A673 (cell line): ENCODE measurements at regions not wholly inside any gene's neighbourhood (a gene's known extent, or its start where the extent isn't known, plus 50 kb on each side); places are given as distances from the start of the nearest gene placed in this dataset.

Experiments used
- EZH2 ChIP-seq: fragments of 200-600 bp; sonication (generic); IDR thresholded peaks from 2 replicates; pipeline ENCODE4 v1.6.1; 2017; ENCODE audit warnings: borderline replicate concordance, low read depth, mild to moderate bottlenecking, mixed read lengths, antibody characterized with exemption, low read length; ENCODE audit not compliant: poor library complexity, severe bottlenecking
- TF ChIP-seq, protein P1 (sequence below): fragments of 300-800, 200-600 bp; sonication (generic); conservative IDR thresholded peaks from 2 replicates; pipeline ENCODE4 v1.5.1; 2017; ENCODE audit warnings: low read depth, mild to moderate bottlenecking, antibody characterized with exemption, low read length, moderate library complexity, mixed read lengths

DNA sequence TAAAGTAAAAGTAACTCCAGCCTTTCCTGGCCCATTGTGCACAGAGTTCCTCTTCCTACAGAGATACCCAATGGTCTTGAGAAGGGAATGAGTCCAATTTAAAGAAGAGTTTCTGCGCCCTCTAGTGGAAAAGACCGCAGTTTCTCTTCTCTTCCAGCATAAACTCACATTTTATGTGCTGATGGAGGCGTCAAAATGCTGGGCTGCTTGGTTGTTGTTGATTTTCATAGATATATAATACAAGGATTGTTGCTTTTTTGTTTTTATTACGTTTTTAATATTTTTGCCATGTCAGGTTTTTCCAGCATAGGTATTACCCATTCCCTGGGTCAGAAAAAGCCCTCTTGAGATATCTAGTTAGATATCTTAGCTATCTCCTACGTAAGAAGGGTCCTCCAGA, 356.9 kb upstream of the STXBP6 start:
- TF ChIP-seq, protein P1, sequence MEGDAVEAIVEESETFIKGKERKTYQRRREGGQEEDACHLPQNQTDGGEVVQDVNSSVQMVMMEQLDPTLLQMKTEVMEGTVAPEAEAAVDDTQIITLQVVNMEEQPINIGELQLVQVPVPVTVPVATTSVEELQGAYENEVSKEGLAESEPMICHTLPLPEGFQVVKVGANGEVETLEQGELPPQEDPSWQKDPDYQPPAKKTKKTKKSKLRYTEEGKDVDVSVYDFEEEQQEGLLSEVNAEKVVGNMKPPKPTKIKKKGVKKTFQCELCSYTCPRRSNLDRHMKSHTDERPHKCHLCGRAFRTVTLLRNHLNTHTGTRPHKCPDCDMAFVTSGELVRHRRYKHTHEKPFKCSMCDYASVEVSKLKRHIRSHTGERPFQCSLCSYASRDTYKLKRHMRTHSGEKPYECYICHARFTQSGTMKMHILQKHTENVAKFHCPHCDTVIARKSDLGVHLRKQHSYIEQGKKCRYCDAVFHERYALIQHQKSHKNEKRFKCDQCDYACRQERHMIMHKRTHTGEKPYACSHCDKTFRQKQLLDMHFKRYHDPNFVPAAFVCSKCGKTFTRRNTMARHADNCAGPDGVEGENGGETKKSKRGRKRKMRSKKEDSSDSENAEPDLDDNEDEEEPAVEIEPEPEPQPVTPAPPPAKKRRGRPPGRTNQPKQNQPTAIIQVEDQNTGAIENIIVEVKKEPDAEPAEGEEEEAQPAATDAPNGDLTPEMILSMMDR: peak; percentile 82
- no peak for TF ChIP-seq EZH2
